ENCODE measurements at regions not wholly inside any gene's neighbourhood (a gene's known extent, or its start where the extent isn't known, plus 50 kb on each side); places are given as distances from the start of the nearest gene placed in this dataset.

DNA sequence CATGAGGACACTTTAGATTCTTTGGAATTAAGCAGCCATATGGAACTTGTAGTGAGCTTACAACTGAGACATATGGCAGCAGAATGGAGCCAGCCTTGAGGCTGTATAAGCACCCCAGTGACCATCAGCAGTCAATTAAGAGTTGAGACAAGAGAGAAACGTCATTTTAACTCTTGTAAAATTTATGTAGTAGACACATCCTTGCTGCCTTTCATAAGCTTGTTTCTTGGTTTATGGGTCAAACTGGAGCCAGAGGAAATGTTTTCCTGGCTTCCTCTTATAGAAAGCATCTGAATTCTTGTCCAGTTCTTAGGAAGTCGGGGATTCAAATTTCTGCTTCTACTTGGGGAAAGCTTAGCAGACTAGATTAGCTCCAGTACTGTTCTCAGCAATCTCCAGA is 745.1 kb upstream of the MARCKS start:
- DNase-seq = no peak

DNA sequence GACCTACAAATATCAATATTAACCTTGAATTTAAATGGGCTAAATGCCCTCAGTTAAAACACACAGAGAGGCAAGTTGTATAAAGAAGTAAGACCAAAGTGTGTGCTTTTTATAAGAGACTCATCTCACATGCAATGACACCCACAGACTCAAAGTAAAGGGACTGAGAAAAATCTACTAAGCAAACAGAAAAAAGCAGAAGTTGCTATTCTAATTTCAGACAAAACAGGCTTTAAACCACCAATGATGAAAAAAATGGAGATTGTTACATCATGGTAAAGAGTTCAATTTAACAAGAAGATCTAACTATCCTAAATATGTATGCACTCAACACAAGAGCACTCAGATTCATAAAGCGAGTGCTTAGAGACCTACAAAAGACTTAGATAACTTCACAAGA is 741.9 kb upstream of the MARCKS start:
- DNase-seq = no peak

DNA sequence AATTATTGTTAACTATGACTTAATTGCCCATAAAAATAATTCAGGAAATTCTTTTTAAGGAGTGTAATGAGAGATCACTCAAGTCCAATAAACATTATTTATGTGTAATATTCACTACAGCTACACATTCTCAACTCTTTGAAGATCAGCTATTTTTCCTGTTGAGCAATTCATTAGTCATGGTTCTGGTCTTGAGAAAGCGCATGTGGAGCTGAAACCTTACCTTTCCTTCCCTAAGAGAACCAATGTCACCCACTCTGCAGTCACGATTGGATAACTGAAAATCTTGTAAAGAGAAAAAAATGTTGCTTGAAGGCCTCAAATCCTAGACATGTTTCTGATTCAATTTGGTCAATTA is 736.9 kb upstream of the MARCKS start:
- no peak for DNase-seq

DNA sequence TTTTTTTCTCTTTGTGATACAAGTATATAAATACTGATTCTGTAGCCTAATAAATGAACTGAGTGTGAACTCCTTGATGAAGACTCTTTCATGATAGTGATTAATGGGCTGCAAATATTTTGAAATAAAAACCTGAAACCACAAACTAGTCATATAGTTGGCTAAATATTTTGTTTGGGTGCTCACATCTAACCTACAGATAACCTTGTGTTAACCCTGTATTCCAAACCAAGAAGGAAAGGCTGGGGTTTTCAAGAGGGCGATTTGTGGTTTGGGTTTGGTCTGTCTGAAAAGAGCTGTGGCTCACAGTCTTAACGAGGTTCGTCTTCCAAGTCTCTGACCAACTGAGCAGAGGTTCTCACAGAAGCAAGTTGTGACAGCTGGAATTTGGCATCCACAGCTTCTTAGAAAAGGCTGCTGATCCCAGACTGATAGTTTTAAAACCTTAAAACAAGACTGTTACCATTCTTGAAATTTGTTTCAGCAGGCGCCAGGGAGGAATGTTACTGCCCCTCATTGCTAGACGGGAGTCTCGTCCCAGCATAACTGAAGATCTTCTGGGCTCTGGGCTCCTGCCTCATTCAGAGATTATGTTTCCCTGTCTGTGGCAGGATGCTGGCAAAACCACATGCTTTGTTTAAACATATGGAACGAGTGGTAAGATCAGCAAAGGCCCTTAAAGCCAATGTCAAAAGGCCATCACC is 736.4 kb upstream of the MARCKS start:
- DNase-seq = no peak

DNA sequence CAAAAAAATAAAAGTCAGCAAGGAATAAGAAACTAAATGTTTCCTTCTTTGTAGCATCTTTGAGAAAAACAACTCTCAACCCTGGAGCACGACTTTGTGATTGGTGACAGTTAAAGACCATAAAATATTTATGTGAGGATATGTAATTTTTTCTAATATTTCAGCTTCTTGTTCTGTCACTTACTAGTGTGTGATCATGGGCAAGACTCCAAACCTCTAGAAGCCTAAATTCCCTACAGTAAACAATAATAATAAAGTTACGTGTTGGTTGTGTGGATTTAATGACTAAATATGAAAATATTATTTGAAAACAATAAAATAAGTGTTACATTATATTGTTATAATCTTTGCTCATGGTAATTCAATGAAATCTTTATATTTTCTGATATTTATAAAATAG is 735.6 kb upstream of the MARCKS start:
- no peak for DNase-seq

DNA sequence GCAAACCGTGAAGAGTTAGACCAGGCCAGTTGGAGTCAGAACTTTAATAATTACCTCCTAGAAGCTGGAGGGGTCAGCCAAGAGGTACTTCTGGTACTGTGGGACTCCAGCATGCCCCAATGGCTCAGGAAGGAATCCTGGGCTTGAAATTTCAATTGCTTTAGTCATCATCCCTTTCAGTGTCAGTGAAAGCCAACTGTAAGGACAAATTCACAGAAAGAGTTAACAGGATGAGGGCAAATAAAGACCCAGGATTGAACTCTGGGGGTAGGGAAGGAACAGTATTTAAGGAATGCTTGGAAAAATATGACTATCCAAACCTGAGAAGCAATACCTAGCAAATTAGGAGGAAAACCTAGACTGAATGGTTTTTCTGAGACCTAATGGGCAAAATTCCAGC is 735.1 kb upstream of the MARCKS start:
- DNase-seq = no peak

DNA sequence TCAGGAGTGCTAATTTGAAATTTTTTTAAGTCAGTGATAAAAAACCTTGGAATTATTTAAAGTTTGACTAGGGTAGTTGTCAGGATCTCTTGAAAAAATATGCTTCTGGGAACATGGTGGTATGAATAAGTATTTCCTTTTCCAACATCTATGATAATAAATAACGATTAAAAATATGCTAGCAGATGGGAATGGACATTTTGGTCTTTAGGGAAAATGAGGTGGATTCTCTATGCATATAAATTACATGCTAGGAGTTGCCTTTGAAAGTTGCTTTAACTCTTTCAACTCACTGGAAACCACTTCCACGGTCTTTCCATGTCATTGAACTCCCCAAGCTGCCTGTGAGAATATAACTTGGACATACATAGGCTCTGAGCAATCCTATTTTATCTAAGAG is 731.5 kb upstream of the MARCKS start:
- DNase-seq = no peak

DNA sequence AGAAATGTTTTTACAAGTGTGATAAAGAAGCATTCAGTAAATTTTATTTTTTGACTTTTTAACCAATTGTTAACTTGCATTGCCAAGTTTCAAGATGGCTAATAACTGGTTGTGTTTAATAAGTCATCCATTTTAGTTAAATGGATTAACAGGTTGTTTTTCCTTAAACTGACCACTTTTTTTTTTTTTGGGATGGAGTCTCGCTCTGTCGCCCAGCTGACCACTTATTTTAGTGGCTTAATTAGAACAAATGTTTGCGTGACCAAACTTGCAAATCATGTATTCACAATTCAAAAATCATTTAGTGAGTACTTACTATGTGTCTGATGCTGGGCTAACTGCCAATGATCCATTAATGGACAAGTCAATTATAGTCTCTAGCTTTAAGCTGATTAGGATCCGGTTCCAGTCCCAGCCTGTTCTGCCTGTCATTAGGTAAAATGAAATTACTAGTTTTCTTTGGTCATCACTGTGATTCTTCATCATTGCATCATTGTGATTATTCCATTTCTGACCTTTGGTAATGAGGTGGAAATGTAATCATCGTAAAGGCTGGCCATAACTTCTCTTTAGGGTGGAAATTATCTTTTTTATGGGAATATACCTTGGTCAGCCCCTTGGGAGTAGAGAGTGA is 729.2 kb upstream of the MARCKS start:
- DNase-seq = no peak

DNA sequence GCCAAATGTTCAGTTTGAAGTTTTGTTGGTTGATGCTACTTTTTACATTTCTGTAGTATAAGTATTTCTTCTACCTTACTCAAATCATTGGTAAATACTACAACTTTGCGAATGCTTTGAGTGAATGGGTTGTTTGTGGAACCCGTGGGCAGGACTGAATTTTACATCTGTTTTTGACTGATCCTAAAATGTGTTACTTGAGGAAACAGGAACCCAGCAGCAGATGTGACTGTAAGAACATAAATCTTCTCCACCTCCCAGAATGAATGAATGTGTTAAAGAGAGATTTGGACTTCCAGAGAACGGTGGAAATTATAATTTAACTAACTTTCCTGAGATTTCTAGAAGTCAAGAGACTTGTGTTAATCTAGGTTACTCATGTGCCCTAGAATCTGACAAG is 728.5 kb upstream of the MARCKS start:
- DNase-seq = no peak

DNA sequence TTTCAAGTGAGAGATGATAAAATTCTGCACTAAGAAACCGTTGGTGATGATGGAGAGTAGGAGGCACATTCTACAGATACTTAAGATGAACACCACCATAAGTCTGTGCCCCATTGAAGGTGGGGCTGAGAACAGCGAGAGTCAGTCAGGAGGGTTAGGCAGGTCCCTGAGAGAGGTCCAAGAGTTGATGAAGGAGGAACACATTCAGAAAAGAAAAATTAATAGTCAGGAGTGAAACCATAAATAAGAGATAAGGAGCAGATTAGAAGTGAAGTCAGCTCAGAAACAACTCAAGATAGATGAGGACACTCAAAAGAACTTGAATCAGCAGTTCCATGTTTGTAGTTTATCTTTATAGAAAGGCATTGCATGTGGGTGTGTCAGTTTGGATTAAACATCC is 727.2 kb upstream of the MARCKS start:
- no peak for DNase-seq

DNA sequence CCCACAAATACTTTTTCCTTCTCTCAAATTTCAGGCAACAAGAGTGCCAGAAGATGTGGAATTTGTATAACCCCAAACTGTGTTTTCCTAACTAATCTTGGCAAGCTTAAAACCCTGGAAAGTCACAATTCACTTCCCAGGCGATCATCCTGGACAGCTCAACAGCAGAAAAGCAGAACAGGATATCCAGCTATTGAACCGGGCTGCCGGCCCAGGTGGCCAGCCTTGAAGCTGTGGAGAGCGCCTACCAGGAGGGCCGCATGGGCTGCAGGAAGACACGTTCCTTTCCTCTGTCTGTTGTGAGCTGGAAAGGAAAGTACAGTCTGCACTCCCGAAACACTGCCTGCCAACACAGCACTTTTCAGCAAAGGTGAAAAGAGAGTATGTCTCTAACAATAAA is 719.7 kb upstream of the MARCKS start:
- no peak for DNase-seq

DNA sequence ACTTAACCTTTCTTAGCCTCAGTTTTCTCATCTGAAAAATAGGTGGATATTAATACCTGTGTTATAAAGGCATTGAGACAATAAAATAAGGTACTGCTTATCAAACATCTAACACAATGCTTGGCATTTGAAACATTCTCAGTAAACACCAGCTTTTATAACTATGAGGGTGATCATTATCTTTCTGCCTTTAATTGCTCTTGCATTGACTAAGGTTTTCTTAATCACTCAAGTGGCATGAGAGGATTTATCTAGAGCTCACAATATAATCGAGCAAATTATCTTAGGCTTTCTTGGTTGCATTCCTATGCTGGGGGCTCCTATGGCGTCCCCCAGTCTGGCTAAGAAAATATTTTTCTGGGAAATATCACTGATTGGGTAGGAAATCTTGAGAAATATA is 716.4 kb upstream of the MARCKS start:
- no peak for DNase-seq

DNA sequence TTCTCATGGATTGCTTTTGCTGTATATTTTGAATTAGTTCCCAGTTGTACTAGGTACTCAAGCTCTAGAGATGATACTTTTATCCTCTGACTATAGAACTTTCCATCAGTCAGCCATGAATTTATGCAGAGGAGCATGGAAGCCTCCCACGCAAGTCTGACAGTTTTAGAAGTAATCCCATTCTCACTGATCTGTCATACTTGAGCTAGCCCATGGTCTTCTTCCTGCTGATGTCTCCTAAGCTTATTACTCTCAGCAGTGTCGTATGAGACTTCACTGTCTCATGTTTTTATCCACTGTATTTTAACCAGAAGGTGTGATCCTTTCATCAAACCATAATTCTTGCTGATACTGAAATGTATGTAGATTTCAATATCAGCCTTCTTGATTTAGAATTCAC is 715.2 kb upstream of the MARCKS start:
- no peak for DNase-seq

DNA sequence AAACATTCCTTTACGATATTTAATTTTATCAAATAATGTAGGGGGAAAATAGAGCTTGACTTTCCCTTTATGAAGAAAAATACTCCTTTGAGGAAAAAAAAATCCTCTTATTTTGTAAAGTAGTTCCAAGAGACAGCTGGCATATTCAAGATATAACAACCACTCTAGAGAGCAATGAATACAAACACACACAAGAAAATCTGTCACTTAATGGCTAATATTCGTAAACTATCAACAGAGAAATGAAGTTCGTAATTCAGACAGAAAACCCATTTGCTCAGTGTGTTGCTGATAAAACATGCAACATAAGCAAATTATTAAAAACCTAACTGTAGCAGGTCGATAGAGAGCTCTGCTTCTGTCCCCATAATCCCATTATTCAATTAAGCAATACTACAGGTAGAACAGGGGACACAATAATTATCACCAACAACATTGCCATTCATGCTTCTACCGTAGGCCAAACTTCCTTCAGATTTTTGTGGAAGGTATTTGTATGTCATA is 714.4 kb upstream of the MARCKS start:
- no peak for DNase-seq

DNA sequence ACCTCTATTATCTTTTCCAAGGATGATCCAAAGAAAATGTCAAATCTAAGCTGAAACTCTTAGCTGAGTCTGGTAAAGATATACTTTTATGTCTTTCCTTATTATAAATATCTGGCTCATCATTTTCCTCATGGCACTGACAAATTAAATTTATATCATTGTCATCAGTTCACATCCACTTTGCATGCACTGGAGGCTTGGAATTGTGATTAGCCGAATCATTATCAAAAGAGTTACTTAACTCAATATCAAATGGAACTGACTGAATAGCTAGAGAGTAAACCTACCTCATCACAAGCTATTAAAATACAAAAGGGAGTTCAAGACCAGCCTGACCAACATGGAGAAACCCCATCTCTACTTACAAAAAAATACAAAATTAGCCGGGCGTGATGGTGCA is 713.9 kb upstream of the MARCKS start:
- no peak for DNase-seq

DNA sequence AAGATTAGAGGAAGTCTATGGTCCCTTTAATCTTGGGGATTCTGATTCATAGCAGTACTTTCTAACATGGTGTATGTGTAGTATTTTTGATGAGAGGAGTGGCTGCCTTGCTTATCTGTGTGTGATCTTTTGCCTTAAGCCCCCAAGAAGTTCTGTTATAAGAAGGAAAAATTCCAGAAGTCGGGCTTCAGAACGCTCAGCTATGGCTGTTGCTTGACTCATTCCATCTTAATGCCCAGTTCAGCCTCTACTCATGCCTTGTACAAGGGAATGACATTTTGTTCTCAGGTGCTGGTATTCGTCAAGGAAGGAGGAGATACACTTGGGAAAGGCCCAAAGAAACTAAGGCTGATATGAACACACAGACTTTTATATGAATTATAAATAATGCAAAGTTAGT is 713.0 kb upstream of the MARCKS start:
- DNase-seq = no peak

DNA sequence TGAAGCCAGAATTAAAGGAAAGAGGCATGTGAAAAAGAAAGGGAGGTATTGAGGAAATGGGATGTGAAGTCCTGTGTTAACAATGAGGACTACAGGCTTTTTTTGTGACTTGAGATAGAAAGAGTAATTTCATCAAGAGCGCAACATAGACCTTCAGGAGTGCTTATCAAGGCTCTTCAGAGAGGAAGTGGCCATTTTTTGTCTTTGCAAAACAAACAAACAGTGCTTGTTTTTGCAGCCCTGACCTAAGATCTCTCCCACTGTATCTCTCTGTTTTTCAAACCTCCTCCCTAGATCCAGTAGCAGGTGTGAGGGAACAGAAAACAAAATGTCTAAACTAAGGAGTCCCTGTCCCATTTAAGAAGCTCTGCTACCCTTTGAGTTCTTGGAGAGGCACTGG is 710.3 kb upstream of the MARCKS start:
- no peak for DNase-seq

DNA sequence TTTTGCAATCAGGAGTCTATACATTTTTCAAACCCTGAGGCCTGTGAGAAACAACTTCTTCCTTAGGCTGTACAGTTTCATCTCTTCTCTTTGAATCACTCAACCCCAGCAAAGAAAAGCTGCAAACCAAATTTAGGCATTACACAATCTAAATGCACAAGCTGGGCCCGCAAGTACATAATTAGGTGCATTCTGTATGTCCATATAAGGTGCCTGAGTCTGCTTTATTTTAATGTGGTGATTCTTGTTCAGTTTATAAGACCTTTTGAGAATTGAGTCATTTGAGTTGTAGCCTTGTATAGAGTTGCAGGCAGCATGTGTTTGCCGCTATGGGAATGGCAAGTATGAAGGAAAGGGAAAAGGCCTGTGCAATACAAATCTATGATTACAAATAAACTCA is 709.6 kb upstream of the MARCKS start:
- DNase-seq = no peak

DNA sequence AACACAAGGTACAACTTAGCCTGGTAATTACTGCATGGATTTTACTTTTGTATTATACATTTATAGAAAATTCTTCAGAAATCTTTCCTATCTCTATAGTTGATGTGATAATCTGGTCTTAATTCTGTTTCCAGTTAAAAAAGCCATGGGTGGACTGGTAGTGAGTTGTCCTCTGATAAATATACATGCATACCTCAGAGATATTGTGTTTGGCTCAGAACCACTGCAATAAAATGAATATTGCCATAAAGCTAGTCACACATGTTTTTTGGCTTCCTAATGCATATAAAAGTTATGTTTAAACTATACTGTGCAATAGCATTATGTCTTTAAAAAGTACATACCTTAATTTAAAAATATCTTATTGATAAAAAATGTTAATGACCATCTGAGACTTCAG is 708.6 kb upstream of the MARCKS start:
- no peak for DNase-seq

DNA sequence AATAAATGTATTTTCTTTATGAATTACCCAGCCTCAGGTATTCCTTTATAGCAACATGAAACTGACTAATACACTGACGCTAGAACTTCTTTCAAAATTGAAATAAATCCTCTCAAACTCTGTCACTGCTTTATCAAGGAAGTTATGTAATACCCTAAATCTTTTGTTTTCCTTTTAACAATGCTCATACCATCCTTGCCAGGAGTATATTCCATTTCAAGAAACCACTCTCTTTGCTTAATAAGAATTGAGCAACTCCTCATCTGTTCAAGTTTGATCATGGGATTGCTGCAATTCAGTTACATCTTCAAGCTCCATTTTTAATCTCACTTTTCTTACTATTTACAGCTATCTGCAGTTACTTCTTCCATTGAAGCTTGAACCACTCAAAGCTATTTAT is 707.6 kb upstream of the MARCKS start:
- no peak for DNase-seq

DNA sequence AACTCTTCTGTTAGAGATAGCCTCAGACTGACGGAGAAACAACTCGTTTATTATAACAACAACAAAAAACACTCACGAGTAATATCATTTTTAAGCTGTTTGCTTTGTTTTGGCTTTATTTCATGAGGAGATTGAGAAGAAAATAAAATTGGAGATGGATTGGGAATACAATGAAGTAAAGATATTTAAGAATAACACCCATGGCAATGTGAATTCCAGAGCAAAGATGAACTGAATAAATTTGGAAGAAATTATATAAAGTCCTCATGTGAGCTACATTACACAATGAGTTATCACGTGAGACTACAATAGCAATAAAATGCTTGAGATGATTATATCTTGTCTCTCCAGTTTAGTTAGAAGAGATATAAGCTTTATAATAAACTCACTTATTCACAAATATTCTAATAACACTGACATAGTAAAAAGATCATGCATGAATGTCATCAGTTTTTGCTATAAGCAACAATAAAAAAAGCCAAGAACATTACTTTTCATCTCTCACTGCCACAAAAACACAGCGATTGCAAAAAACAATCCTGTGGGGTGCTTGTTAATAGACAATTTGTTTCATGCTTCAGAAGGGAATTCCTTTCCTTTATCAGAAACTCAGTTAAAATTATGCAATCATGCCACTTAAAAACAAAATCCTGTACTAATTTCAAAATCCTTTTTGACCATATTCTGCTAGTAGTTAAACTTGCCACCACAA is 696.7 kb upstream of the MARCKS start:
- DNase-seq = no peak

DNA sequence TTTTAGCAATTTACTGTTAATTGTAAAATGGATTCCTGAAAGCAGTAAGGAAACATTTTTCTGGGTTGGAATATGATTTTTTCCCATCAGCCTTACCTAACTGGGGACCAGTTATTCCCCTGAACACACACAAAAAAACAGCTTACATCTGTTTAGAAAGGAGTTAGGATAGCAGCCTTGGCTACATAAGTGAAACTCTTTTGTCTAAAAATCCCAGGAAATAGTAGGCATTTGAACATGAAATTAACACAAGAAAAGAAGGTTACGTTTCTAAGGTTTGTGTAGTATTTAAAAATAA is 696.2 kb upstream of the MARCKS start:
- DNase-seq = no peak

DNA sequence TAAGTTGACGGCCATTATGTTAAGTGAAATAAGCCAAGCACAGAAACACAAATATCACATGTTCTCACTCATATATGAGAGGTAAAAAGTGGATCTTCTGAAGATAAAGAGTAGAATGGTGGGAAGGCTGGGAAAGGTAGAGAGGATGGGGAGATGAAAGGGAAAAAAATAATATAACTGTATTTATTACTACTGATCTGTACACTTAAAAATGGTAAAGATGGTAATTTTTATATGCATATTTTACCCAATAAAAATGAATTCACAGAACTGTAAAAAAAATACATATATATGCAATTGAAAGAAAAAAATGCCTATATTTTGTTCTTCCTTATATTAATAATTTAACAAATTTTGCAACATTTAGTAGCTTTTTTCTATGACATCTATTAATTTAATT is 694.4 kb upstream of the MARCKS start:
- no peak for DNase-seq

DNA sequence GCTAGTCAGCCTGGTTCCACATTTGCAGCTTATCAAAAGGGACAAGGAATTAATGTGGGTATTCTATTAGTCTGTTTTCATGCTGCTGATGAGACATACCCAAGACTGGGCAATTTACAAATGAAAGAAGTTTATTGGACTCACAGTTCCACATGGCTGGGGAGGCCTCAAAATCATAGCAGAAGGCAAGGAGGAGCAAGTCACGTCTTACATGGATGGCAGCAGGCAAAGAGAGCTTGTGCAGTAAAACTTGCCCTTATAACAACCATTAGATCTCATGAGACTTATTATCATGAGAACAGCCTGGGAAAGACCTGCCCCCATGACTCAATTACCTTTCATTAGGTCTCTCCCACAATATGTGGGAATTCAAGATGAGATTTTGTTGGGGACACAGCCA is 689.1 kb upstream of the MARCKS start:
- no peak for DNase-seq

DNA sequence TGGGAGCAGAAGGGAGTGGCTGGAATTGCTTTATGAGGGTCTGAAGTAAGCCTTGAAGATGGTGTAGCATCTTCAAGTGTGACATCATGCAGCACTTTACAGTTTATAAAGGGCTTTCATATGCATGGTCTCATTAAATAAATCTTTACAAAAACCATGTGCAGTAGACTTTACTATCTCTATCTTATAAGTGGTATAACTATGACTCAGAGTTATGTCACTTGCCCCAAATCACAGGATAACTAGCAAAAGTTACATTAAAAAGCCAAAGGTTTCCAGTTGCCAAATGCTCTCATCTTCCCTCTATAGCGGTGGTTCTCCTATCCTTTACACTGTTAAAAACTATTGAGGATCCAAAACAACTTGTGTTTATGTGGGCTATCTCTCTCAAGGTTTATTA is 687.7 kb upstream of the MARCKS start:
- no peak for DNase-seq

Data from activated gamma-delta T cell treated with Interleukin-2 at 50 U/mL for 16 hours (primary cell).